Panc1 (cell line): ENCODE measurements at regions not wholly inside any gene's neighbourhood (a gene's known extent, or its start where the extent isn't known, plus 50 kb on each side); places are given as distances from the start of the nearest gene placed in this dataset.
"Not testable (repeated sequence)": the region's sequence is repeated elsewhere in the genome, so short reads cannot be mapped to it uniquely, and the experiment has no call there.

Experiments used
- ATAC-seq: fragments of 200-7000 bp; cut with Tn5 transposase; 2 replicates; pipeline ENCODE4 v1.9.1; 2020; ENCODE audit warnings: mild to moderate bottlenecking, moderate library complexity
- BruUV-seq: library from RNA; stranded (reverse); fragments of 400-500 nt; replicated peaks from 2 replicates; lab custom pipeline; 2021; lab: Mats Ljungman, UMichigan
- CTCF ChIA-PET: fragments of 300-600 bp; sonication (Branson Sonifier 250); formaldehyde crosslinking; loops from one replicate; lab custom pipeline; 2022; ENCODE audit warnings: antibody characterized with exemption; lab: Charles Lee
- POLR2A ChIA-PET: fragments of 300-600 bp; sonication (Branson Sonifier 250); formaldehyde crosslinking; loops from one replicate; lab custom pipeline; 2022; ENCODE audit warnings: antibody characterized with exemption; lab: Charles Lee
- DNase-seq: peaks from one replicate; pipeline ENCODE4 v3.0.0-alpha.2; 2010; ENCODE audit warnings: low read depth, low spot score
- H3K27ac ChIP-seq: 2 replicates; pipeline ENCODE4 v1.5.1; 2011; ENCODE audit warnings: mild to moderate bottlenecking, low read length, inconsistent platforms
- H3K27me3 ChIP-seq: fragments of 200-500 bp; sonication (Bioruptor generic); 2 replicates; pipeline ENCODE4 v1.6.0; 2014; ENCODE audit warnings: low read length, inconsistent platforms; ENCODE audit not compliant: control insufficient read depth, insufficient read depth
- H3K36me3 ChIP-seq: fragments of 200-500 bp; sonication (Bioruptor generic); 2 replicates; pipeline ENCODE4 v1.5.1; 2014; ENCODE audit warnings: inconsistent platforms, mild to moderate bottlenecking, low read length, moderate library complexity; ENCODE audit not compliant: control insufficient read depth, insufficient read depth
- H3K4me1 ChIP-seq: 2 replicates; pipeline ENCODE4 v1.5.1; 2011; ENCODE audit warnings: inconsistent platforms, mild to moderate bottlenecking, low read length, moderate library complexity; ENCODE audit not compliant: control insufficient read depth, insufficient read depth
- H3K4me3 ChIP-seq, 2 experiments: 2 replicates each; pipeline ENCODE4 v1.5.1; 2011 to 2012; ENCODE audit warnings: low read depth in 2 of 2, low read length in 2 of 2, mild to moderate bottlenecking in 2 of 2, inconsistent platforms in 1 of 2, moderate library complexity in 1 of 2
- H3K9me3 ChIP-seq: fragments of 200-500 bp; sonication (Bioruptor generic); 2 replicates; pipeline ENCODE4 v1.5.1; 2014; ENCODE audit warnings: low read depth, mild to moderate bottlenecking, inconsistent platforms, low read length, moderate library complexity; ENCODE audit not compliant: control insufficient read depth, insufficient read depth
- CTCF ChIP-seq: fragments of 450-650 bp; IDR thresholded peaks from 2 replicates; pipeline ENCODE4 v1.5.1; 2017; ENCODE audit warnings: mild to moderate bottlenecking
- POLR2AphosphoS5 ChIP-seq: IDR thresholded peaks from 2 replicates; pipeline ENCODE4 v1.6.1; 2012; ENCODE audit warnings: mild to moderate bottlenecking, low read depth, low read length, moderate library complexity
- REST ChIP-seq, 2 experiments: IDR thresholded peaks; 2 replicates each; pipeline ENCODE4 v1.6.1; 2011 to 2012; ENCODE audit warnings: low read depth in 2 of 2, control low read depth in 1 of 2, low read length in 1 of 2, mild to moderate bottlenecking in 1 of 2, moderate library complexity in 1 of 2; ENCODE audit not compliant: insufficient read depth in 1 of 2
- SIN3A ChIP-seq: IDR thresholded peaks from 2 replicates; pipeline ENCODE4 v1.6.1; 2012; ENCODE audit warnings: low read depth, mild to moderate bottlenecking, low read length, moderate library complexity, borderline replicate concordance; ENCODE audit not compliant: insufficient read depth
- TCF7L2 ChIP-seq: IDR thresholded peaks from 2 replicates; pipeline ENCODE4 v1.6.1; 2011; ENCODE audit warnings: mild to moderate bottlenecking, low read depth, low read length, inconsistent platforms
- in situ Hi-C: cut with HindIII; loops from 2 replicates; pipeline ENCODE4 v1.10.0; 2016; ENCODE audit warnings: low sequenced_read_pairs, low pct_unique_long_range_greater_than_20kb
- intact Hi-C: fragments of 100-400 bp; cut with micrococcal nuclease; formaldehyde crosslinking; loops from one replicate; pipeline ENCODE4 v1.10.0; 2022; ENCODE audit not compliant: unreplicated experiment

DNA sequence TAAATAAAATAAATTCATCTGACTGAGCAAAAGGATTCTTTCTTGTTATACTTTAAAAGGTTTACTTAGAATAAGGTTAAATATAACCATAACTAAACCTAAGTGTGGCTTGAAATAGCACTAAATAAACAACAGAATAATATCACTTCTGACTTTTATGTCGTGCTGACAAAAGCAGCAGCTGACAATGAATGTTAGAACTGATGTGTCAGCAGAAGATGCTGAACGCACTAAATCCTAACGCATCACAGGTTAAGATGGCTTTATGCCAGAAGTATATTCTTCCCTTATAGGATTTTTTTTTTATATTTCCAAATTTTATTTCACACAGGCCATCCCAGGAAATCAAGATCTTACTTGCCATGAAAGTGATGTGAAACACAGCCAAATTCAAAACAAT, 558.3 kb upstream of the NBEA start:
- H3K27me3 ChIP-seq: no peaks in the 10 kb centered on the region
- ChIA-PET CTCF (no interaction called here), POLR2A (no interaction called here)
- no peaks in the 10 kb centered on the region for H3K36me3 ChIP-seq
- in situ Hi-C loops (no loop called here), intact Hi-C loops (no loop called here)
- BruUV-seq: no TSS peak
- ATAC-seq: no peak
- DNase-seq: no peak
- no peaks in the 10 kb centered on the region for H3K4me1 ChIP-seq
- H3K4me3 ChIP-seq: no peak overlapping the region
- TF ChIP-seq SIN3A: no peak
- TF ChIP-seq TCF7L2: no peak
- TF ChIP-seq REST (IDR thresholded peaks at IDR 0.05; ENCODE audit: insufficient read depth in 1 of 2, low read depth in 2 of 2, low read length in 1 of 2): no peak
- no peak for TF ChIP-seq POLR2AphosphoS5
- no peak for TF ChIP-seq CTCF
- H3K9me3 ChIP-seq: no peaks in the 10 kb centered on the region
- no peak overlapping the region for H3K27ac ChIP-seq

GRCh38 chr13:34386229-34386628, 555.8 kb upstream of the NBEA start:
- intact Hi-C loops: not testable (repeated sequence)

GRCh38 chr13:34391076-34391475, 551.0 kb upstream of the NBEA start:
- no peaks in the 10 kb centered on the region for H3K36me3 ChIP-seq
- no peak overlapping the region for H3K27ac ChIP-seq
- no peaks in the 10 kb centered on the region for H3K4me1 ChIP-seq
- ChIA-PET CTCF (no interaction called here), POLR2A (no interaction called here)
- no TSS peak for BruUV-seq
- H3K9me3 ChIP-seq: peaks cover 7% of the 10 kb centered on the region; the same call in 1 of the 2 replicates
- no peaks in the 10 kb centered on the region for H3K27me3 ChIP-seq
- ATAC-seq (no peak), DNase-seq (no peak)
- intact Hi-C loops: no loop called here
- TF ChIP-seq TCF7L2 (no peak), REST (IDR thresholded peaks at IDR 0.05; ENCODE audit: insufficient read depth in 1 of 2, low read depth in 2 of 2, low read length in 1 of 2) (no peak), POLR2AphosphoS5 (no peak), CTCF (no peak), SIN3A (no peak)
- no peak overlapping the region for H3K4me3 ChIP-seq
- in situ Hi-C loops: no loop called here

More at GRCh38 chr13:34386229-34386628, 555.8 kb upstream of the NBEA start:
- H3K4me3 ChIP-seq, ATAC-seq, in situ Hi-C loops, POLR2A ChIA-PET, CTCF ChIA-PET, H3K4me1 ChIP-seq, H3K27ac ChIP-seq, DNase-seq, H3K27me3 ChIP-seq, H3K36me3 ChIP-seq, H3K9me3 ChIP-seq, BruUV-seq: not testable (repeated sequence)
